GM18870 (cell line): ENCODE measurements at regions not wholly inside any gene's neighbourhood (a gene's known extent, or its start where the extent isn't known, plus 50 kb on each side); places are given as distances from the start of the nearest gene placed in this dataset.

Experiments used
- ATAC-seq: cut with Tn5 transposase; IDR thresholded peaks from one replicate; pipeline ENCODE4 v1.9.1; 2021; ENCODE audit warnings: moderate library complexity; ENCODE audit not compliant: unreplicated experiment

GRCh38 chr9:28547527-28547926, 974.2 kb upstream of the C9orf72 start:
- no peak for ATAC-seq

GRCh38 chr9:28563291-28563934, 990.1 kb upstream of the C9orf72 start:
- ATAC-seq = no peak

GRCh38 chr9:28583832-28584231, 1010.6 kb upstream of the C9orf72 start:
- no peak for ATAC-seq

- ATAC-seq = no peak
These were observed 1011.3 kb upstream of the C9orf72 start for GRCh38 chr9:28584542-28584941.

GRCh38 chr9:28587052-28587451, 1013.8 kb upstream of the C9orf72 start:
- ATAC-seq = no peak

- ATAC-seq = no peak
These were observed 1025.1 kb upstream of the C9orf72 start for GRCh38 chr9:28598408-28598807.

- ATAC-seq = no peak
These were observed 1026.9 kb upstream of the C9orf72 start for GRCh38 chr9:28600226-28600625.

GRCh38 chr9:28607843-28608242, 1034.6 kb upstream of the C9orf72 start:
- no peak for ATAC-seq

- ATAC-seq = no peak
These were observed 1037.1 kb upstream of the C9orf72 start for GRCh38 chr9:28610339-28610738.

- no peak for ATAC-seq
These were observed 1043.0 kb upstream of the C9orf72 start for GRCh38 chr9:28616310-28616709.

GRCh38 chr9:28620011-28620410, 1046.7 kb upstream of the C9orf72 start:
- ATAC-seq = no peak

- ATAC-seq = no peak
These were observed 1047.4 kb upstream of the C9orf72 start for GRCh38 chr9:28620661-28621060.

GRCh38 chr9:28624771-28625170, 1051.5 kb upstream of the C9orf72 start:
- no peak for ATAC-seq

- no peak for ATAC-seq
These were observed 1054.8 kb upstream of the C9orf72 start for GRCh38 chr9:28628031-28628430.

- no peak for ATAC-seq
These were observed 1075.4 kb upstream of the C9orf72 start for GRCh38 chr9:28648723-28649122.

- no peak for ATAC-seq
These were observed 1077.0 kb upstream of the C9orf72 start for GRCh38 chr9:28650327-28650726.

GRCh38 chr9:28651050-28651722, 1077.9 kb upstream of the C9orf72 start:
- ATAC-seq = no peak

- ATAC-seq = no peak
These were observed 1079.9 kb upstream of the C9orf72 start for GRCh38 chr9:28653216-28653615.

GRCh38 chr9:28656727-28657126, 1083.4 kb upstream of the C9orf72 start:
- ATAC-seq = no peak

- ATAC-seq = no peak
These were observed 1088.6 kb upstream of the C9orf72 start for GRCh38 chr9:28661853-28662252.

- ATAC-seq = no peak
These were observed 1089.4 kb upstream of the C9orf72 start for GRCh38 chr9:28662675-28663074.

- ATAC-seq = peak; percentile 94
These were observed 1094.9 kb upstream of the C9orf72 start for GRCh38 chr9:28668158-28668557.

- ATAC-seq = no peak
These were observed 1097.7 kb upstream of the C9orf72 start for GRCh38 chr9:28671000-28671399.
